A673 (cell line): ENCODE measurements at regions not wholly inside any gene's neighbourhood (a gene's known extent, or its start where the extent isn't known, plus 50 kb on each side); places are given as distances from the start of the nearest gene placed in this dataset.
"Not testable (repeated sequence)": the region's sequence is repeated elsewhere in the genome, so short reads cannot be mapped to it uniquely, and the experiment has no call there.

Experiments
- BruUV-seq: library from RNA; stranded (reverse); fragments of 400-500 nt; replicated peaks from 2 replicates; lab custom pipeline; 2021; lab: Mats Ljungman, UMichigan
- CTCF ChIA-PET: fragments of 300-600 bp; sonication (Branson Sonifier 250); formaldehyde crosslinking; loops from one replicate; lab custom pipeline; 2022; ENCODE audit warnings: antibody characterized with exemption; lab: Charles Lee
- POLR2A ChIA-PET: fragments of 300-600 bp; sonication (Branson Sonifier 250); formaldehyde crosslinking; loops from one replicate; lab custom pipeline; 2022; ENCODE audit warnings: antibody characterized with exemption; ENCODE audit not compliant: low non-redundant PET; lab: Charles Lee
- DNase-seq: peaks from one replicate; pipeline ENCODE4 v3.0.0-alpha.2; 2015; ENCODE audit warnings: low spot score
- H3K27ac ChIP-seq: fragments of 200-600 bp; sonication (generic); 2 replicates; pipeline ENCODE4 v1.5.1; 2016; ENCODE audit warnings: mixed run types, low read depth, mild to moderate bottlenecking, mixed read lengths, antibody characterized with exemption, low read length; ENCODE audit not compliant: poor library complexity, severe bottlenecking
- H3K27me3 ChIP-seq: fragments of 200-600 bp; sonication (generic); replicated peaks from 2 replicates; pipeline ENCODE4 v1.6.1; 2017; ENCODE audit warnings: mixed run types, low read depth, mild to moderate bottlenecking, mixed read lengths, antibody characterized with exemption, low read length; ENCODE audit not compliant: insufficient read depth, poor library complexity
- H3K36me3 ChIP-seq: fragments of 200-600 bp; sonication (generic); 2 replicates; pipeline ENCODE4 v1.6.1; 2016; ENCODE audit warnings: mixed run types, mild to moderate bottlenecking, mixed read lengths, antibody characterized with exemption, low read length; ENCODE audit not compliant: insufficient read depth, poor library complexity, severe bottlenecking
- H3K4me1 ChIP-seq: fragments of 200-600 bp; sonication (generic); 2 replicates; pipeline ENCODE4 v1.6.1; 2017; ENCODE audit warnings: mixed run types, mild to moderate bottlenecking, mixed read lengths, antibody characterized with exemption, low read length; ENCODE audit not compliant: insufficient read depth, poor library complexity, severe bottlenecking
- H3K4me3 ChIP-seq: fragments of 200-600 bp; sonication (generic); 2 replicates; pipeline ENCODE4 v1.5.1; 2016; ENCODE audit warnings: low read depth, mixed run types, mild to moderate bottlenecking, mixed read lengths, low read length; ENCODE audit not compliant: poor library complexity, severe bottlenecking
- H3K9me3 ChIP-seq: fragments of 200-600 bp; sonication (generic); 2 replicates; pipeline ENCODE4 v1.6.1; 2016; ENCODE audit warnings: mixed run types, low read depth, mild to moderate bottlenecking, mixed read lengths, antibody characterized with exemption, low read length; ENCODE audit not compliant: poor library complexity, severe bottlenecking
- CTCF ChIP-seq: fragments of 300-800, 200-600 bp; sonication (generic); conservative IDR thresholded peaks from 2 replicates; pipeline ENCODE4 v1.5.1; 2017; ENCODE audit warnings: low read depth, mild to moderate bottlenecking, antibody characterized with exemption, low read length, moderate library complexity, mixed read lengths
- EZH2 ChIP-seq: fragments of 200-600 bp; sonication (generic); IDR thresholded peaks from 2 replicates; pipeline ENCODE4 v1.6.1; 2017; ENCODE audit warnings: borderline replicate concordance, low read depth, mild to moderate bottlenecking, mixed read lengths, antibody characterized with exemption, low read length; ENCODE audit not compliant: poor library complexity, severe bottlenecking
- intact Hi-C: fragments of 100-400 bp; cut with micrococcal nuclease; formaldehyde crosslinking; loops from one replicate; pipeline ENCODE4 v1.10.0; 2022; ENCODE audit not compliant: unreplicated experiment

DNA sequence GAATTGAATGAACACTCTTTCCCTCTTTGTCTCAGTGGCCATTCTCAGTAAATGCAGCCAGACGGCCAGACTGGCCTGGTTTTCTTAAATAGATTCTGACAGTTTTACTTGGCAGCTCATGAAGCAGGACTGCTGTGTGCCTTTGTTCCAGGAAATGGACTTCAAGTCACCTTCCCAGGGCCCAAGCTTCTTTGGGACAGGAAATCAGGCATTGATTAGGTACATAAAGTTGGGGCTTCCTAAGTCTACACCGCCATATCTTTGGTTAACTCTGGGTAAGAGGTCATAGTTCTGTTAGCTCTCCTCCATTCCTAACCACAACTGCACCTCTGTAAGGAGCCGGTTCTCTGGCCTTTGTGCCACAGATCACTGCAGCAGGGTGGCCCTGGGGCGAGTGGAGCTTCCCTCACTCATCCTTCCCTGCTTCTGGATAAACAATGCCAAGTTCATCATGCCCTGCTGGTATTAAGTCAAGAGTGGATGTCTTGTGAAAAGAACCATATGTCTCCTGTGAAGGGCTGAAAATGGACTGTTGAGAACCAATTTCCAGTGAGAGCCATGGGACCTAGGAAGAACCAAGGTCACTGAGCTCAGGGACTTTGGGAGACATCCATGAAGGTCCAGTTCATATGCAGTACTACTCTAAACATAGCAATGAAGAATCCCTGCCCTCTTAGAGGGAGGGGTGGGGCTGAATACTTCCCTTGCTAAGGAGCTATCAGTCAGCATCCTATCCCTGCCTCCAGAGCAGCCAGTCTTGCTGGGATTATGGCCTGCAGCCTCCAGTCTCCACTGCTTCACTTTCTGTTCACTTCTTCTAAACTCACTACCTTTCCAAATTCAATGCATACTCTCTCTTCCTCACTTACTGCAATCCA, 122.6 kb upstream of the XPO1 start:
- DNase-seq = no peak
- Histone ChIP-seq H3K4me3 (no peak overlapping the region), H3K27me3 (no peaks in the 10 kb centered on the region), H3K4me1 (no peaks in the 10 kb centered on the region), H3K27ac (no peak overlapping the region), H3K36me3 (no peaks in the 10 kb centered on the region), H3K9me3 (no peaks in the 10 kb centered on the region)
- no TSS peak for BruUV-seq
- ChIA-PET CTCF (no interaction called here), POLR2A (no interaction called here)
- TF ChIP-seq CTCF (no peak), EZH2 (no peak)
- intact Hi-C loops = no loop called here

- no TSS peak for BruUV-seq
- POLR2A ChIA-PET = no interaction called here
- H3K27ac ChIP-seq = no peak overlapping the region
- peak; percentile 57 for DNase-seq
- H3K4me1 ChIP-seq = no peaks in the 10 kb centered on the region
- TF ChIP-seq EZH2 = no peak
- peak; percentile 68 for TF ChIP-seq CTCF
- no peak overlapping the region for H3K4me3 ChIP-seq
- H3K9me3 ChIP-seq = no peaks in the 10 kb centered on the region
- no peaks in the 10 kb centered on the region for H3K36me3 ChIP-seq
- CTCF ChIA-PET = no interaction called here
- intact Hi-C loops = loop anchor here (2.0 kb wide), 1 partner anchor 524 kb away; no protein-coding TSS in a partner anchor
- no peaks in the 10 kb centered on the region for H3K27me3 ChIP-seq
Measured at GRCh38 chr2:61658841-61659780, 121.0 kb upstream of the XPO1 start.

DNA sequence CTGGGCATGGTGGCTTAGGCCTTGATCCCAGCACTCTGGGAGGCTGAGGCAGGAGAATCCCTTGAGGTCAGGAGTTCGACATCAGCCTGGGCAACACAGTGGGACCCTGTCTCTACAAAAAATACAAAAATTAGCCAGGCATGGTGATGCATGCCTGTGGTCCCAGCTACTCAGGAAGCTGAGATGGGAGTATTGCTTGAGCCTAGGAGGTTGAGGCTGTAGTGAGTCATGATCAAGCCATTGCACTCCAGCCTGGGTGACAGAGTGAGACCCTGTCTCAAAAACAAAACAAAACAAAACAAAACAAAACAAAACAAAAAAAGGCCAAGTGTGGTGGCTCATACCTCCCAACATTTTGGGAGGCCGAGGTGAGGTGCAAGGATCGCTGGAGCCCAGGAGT, 111.8 kb upstream of the XPO1 start:
- DNase-seq, CTCF ChIA-PET, H3K27me3 ChIP-seq, H3K9me3 ChIP-seq, H3K4me3 ChIP-seq, H3K4me1 ChIP-seq, H3K27ac ChIP-seq, H3K36me3 ChIP-seq, POLR2A ChIA-PET, BruUV-seq, intact Hi-C loops: not testable (repeated sequence)
